IPS-15b (cell line): ENCODE measurements at regions not wholly inside any gene's neighbourhood (a gene's known extent, or its start where the extent isn't known, plus 50 kb on each side); places are given as distances from the start of the nearest gene placed in this dataset.
A peak's percentile ranks its signal among the peaks of the same experiment; 100 is the strongest.

Experiments
- H3K27me3 ChIP-seq: one replicate; pipeline ENCODE4 v1.6.1; 2013; ENCODE audit warnings: low read length; ENCODE audit not compliant: control insufficient read depth, insufficient read depth
- H3K36me3 ChIP-seq: one replicate; pipeline ENCODE4 v1.6.1; 2013; ENCODE audit warnings: low read length; ENCODE audit not compliant: control insufficient read depth, insufficient read depth
- H3K4me1 ChIP-seq: one replicate; pipeline ENCODE4 v1.6.1; 2013; ENCODE audit warnings: mild to moderate bottlenecking, low read length; ENCODE audit not compliant: control insufficient read depth, insufficient read depth
- H3K4me3 ChIP-seq: one replicate; pipeline ENCODE4 v1.5.1; 2013; ENCODE audit warnings: low read depth, low read length
- H3K9ac ChIP-seq: one replicate; pipeline ENCODE4 v1.6.1; 2013; ENCODE audit warnings: low read depth, mild to moderate bottlenecking, low read length
- H3K9me3 ChIP-seq: one replicate; pipeline ENCODE4 v1.6.1; 2013; ENCODE audit warnings: mild to moderate bottlenecking, low read length; ENCODE audit not compliant: control insufficient read depth, insufficient read depth

- Histone ChIP-seq H3K9me3 (no peaks in the 10 kb centered on the region), H3K36me3 (no peaks in the 10 kb centered on the region), H3K4me3 (no peak overlapping the region), H3K27me3 (no peaks in the 10 kb centered on the region), H3K9ac (no peak overlapping the region), H3K4me1 (peaks cover 17% of the 10 kb centered on the region)
Measured at GRCh38 chr2:195606179-195606578, 50.8 kb upstream of the SLC39A10 start.

GRCh38 chr2:195604706-195605105 lies 52.3 kb upstream of the SLC39A10 start:
- Histone ChIP-seq H3K9ac (no peak overlapping the region), H3K4me1 (peaks cover 17% of the 10 kb centered on the region), H3K4me3 (no peak overlapping the region)

GRCh38 chr2:195603998-195604397 lies 53.0 kb upstream of the SLC39A10 start:
- no peaks in the 10 kb centered on the region for H3K9me3 ChIP-seq
- peaks cover 17% of the 10 kb centered on the region for H3K4me1 ChIP-seq
- no peaks in the 10 kb centered on the region for H3K36me3 ChIP-seq
- no peaks in the 10 kb centered on the region for H3K27me3 ChIP-seq
- no peak overlapping the region for H3K4me3 ChIP-seq
- no peak overlapping the region for H3K9ac ChIP-seq

More at GRCh38 chr2:195604706-195605105, 52.3 kb upstream of the SLC39A10 start:
- Histone ChIP-seq H3K27me3 (no peaks in the 10 kb centered on the region), H3K36me3 (no peaks in the 10 kb centered on the region), H3K9me3 (no peaks in the 10 kb centered on the region)

GRCh38 chr2:195603408-195603807 lies 53.6 kb upstream of the SLC39A10 start:
- Histone ChIP-seq H3K36me3 (no peaks in the 10 kb centered on the region), H3K4me3 (no peak overlapping the region), H3K27me3 (no peaks in the 10 kb centered on the region), H3K4me1 (peaks cover 17% of the 10 kb centered on the region), H3K9ac (no peak overlapping the region), H3K9me3 (no peaks in the 10 kb centered on the region)

GRCh38 chr2:195602687-195603086 lies 54.3 kb upstream of the SLC39A10 start:
- Histone ChIP-seq H3K4me3 (no peak overlapping the region), H3K4me1 (peaks cover 17% of the 10 kb centered on the region), H3K36me3 (no peaks in the 10 kb centered on the region), H3K27me3 (no peaks in the 10 kb centered on the region), H3K9me3 (no peaks in the 10 kb centered on the region), H3K9ac (peak overlapping the region; percentile 48)

GRCh38 chr2:195601361-195601760 lies 55.7 kb upstream of the SLC39A10 start:
- peaks cover 15% of the 10 kb centered on the region for H3K4me1 ChIP-seq
- no peaks in the 10 kb centered on the region for H3K36me3 ChIP-seq
- H3K27me3 ChIP-seq, result no peaks in the 10 kb centered on the region
- no peaks in the 10 kb centered on the region for H3K9me3 ChIP-seq
- H3K9ac ChIP-seq, result peak overlapping the region; percentile 29
- H3K4me3 ChIP-seq, result no peak overlapping the region

- Histone ChIP-seq H3K36me3 (no peaks in the 10 kb centered on the region), H3K4me3 (no peak overlapping the region), H3K9ac (peak overlapping the region; percentile 29), H3K4me1 (peaks cover 17% of the 10 kb centered on the region), H3K27me3 (no peaks in the 10 kb centered on the region), H3K9me3 (no peaks in the 10 kb centered on the region)
Measured at GRCh38 chr2:195600778-195601177, 56.2 kb upstream of the SLC39A10 start.

GRCh38 chr2:195596840-195597239 lies 60.2 kb upstream of the SLC39A10 start:
- Histone ChIP-seq H3K9ac (no peak overlapping the region), H3K4me3 (no peak overlapping the region), H3K9me3 (no peaks in the 10 kb centered on the region), H3K36me3 (no peaks in the 10 kb centered on the region), H3K27me3 (no peaks in the 10 kb centered on the region), H3K4me1 (peaks cover 11% of the 10 kb centered on the region)

- no peaks in the 10 kb centered on the region for H3K27me3 ChIP-seq
- H3K9ac ChIP-seq, result no peak overlapping the region
- peaks cover 11% of the 10 kb centered on the region for H3K4me1 ChIP-seq
- no peak overlapping the region for H3K4me3 ChIP-seq
- H3K36me3 ChIP-seq, result no peaks in the 10 kb centered on the region
- no peaks in the 10 kb centered on the region for H3K9me3 ChIP-seq
Measured at GRCh38 chr2:195595825-195596224, 61.2 kb upstream of the SLC39A10 start.

GRCh38 chr2:195594919-195595694 lies 61.9 kb upstream of the SLC39A10 start:
- H3K27me3 ChIP-seq, result no peaks in the 10 kb centered on the region
- no peak overlapping the region for H3K4me3 ChIP-seq
- H3K9ac ChIP-seq, result no peak overlapping the region
- H3K4me1 ChIP-seq, result peaks cover 11% of the 10 kb centered on the region
- no peaks in the 10 kb centered on the region for H3K36me3 ChIP-seq
- no peaks in the 10 kb centered on the region for H3K9me3 ChIP-seq

- no peak overlapping the region for H3K9ac ChIP-seq
- no peaks in the 10 kb centered on the region for H3K36me3 ChIP-seq
- peaks cover 11% of the 10 kb centered on the region for H3K4me1 ChIP-seq
- H3K9me3 ChIP-seq, result no peaks in the 10 kb centered on the region
- no peak overlapping the region for H3K4me3 ChIP-seq
- H3K27me3 ChIP-seq, result no peaks in the 10 kb centered on the region
Measured at GRCh38 chr2:195594248-195594647, 62.8 kb upstream of the SLC39A10 start.

- Histone ChIP-seq H3K4me1 (peaks cover 14% of the 10 kb centered on the region), H3K9ac (no peak overlapping the region), H3K9me3 (no peaks in the 10 kb centered on the region)
Measured at GRCh38 chr2:195592105-195592504, 64.9 kb upstream of the SLC39A10 start.

More at GRCh38 chr2:195592105-195592504, 64.9 kb upstream of the SLC39A10 start:
- Histone ChIP-seq H3K27me3 (no peaks in the 10 kb centered on the region), H3K36me3 (no peaks in the 10 kb centered on the region), H3K4me3 (no peak overlapping the region)
